ENCODE measurements at regions not wholly inside any gene's neighbourhood (a gene's known extent, or its start where the extent isn't known, plus 50 kb on each side); places are given as distances from the start of the nearest gene placed in this dataset.
"Not testable (repeated sequence)": the region's sequence is repeated elsewhere in the genome, so short reads cannot be mapped to it uniquely, and the experiment has no call there.

DNA sequence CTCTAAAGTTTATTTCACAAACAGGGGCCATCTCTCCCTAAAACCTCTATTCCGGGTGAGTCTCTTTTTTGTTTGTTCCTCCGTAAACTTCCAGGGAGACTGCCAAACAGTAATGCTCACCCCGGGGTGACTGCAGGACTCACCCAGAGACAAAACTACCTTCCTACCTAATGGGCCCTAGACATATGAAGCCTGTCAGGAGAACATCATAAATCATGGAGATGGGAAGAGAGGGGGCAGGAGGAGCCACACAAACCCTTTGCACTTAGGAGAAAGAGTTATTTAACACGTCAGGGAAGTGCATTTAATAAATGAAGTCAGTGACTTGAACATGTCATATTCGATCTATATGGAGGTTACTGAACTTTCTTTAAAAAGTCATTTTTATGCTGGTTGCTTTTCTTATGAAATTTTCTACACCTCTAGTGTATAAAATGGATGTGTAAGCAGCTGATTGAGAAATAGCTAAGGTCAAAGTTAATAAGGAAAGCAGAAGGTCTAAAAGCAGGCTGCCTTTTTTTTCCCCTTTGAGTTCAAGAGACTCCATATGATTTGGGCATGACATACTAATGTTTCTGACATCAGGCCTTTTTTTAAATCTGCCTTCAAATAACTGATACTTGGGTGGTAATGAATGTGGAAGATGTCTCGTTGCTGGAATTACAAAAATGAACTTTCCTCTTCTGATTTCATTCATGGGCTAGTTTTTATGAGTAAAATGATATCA lies 286.9 kb upstream of the USP25 start:
- peak; percentile 47 for DNase-seq

- no peak for DNase-seq
These were observed 286.1 kb upstream of the USP25 start for GRCh38 chr21:15443740-15444117.

GRCh38 chr21:15444118-15444960 lies 285.4 kb upstream of the USP25 start:
- DNase-seq: peak; percentile 30

- DNase-seq: peak; percentile 32
These were observed 284.5 kb upstream of the USP25 start for GRCh38 chr21:15445327-15445726.

DNA sequence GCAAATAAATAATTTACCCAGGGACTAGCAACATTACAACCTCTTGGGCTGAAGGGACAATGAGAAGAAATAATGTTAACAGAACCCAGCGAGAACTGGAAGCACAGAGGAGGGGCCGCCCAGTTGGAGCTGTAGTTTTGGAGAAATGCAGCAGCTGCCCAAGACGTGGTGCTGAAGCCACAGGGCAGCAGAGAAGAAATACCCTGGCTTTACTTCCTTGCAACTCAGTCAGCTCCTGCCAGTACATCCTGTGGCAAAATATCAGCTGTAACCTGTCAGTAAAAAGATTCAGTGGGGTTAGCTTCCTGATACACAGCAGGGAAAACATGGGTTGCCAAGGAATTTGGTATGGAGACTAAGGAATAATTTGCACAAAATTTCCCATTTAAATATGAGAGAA lies 283.6 kb upstream of the USP25 start:
- no peak for DNase-seq

- no peak for DNase-seq
These were observed 280.2 kb upstream of the USP25 start for GRCh38 chr21:15449556-15449955.

- DNase-seq: no peak
These were observed 276.5 kb upstream of the USP25 start for GRCh38 chr21:15453261-15453660.

DNA sequence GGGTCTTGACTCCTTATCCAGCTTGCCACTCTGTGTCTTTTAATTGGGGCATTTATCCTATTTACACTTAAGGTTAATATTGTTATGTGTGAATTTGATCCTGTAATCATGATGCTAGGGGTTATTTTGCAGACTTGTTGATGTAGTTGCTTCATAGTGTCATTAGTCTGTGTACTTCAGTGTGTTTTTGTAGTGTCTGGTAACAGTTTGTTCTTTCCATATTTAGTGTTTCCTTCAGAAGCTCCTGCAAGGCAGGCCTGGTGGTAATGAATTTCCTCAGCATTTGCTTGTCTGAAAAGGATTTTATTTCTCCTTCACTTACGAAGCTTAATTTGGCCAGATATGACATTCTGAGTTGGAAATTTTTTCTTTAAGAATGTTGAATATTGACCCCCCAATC lies 276.0 kb upstream of the USP25 start:
- DNase-seq: not testable (repeated sequence)

GRCh38 chr21:15454931-15455330 lies 274.9 kb upstream of the USP25 start:
- not testable (repeated sequence) for DNase-seq

- no peak for DNase-seq
These were observed 273.8 kb upstream of the USP25 start for GRCh38 chr21:15455819-15456462.

- DNase-seq: no peak
These were observed 271.8 kb upstream of the USP25 start for GRCh38 chr21:15457965-15458364.

DNA sequence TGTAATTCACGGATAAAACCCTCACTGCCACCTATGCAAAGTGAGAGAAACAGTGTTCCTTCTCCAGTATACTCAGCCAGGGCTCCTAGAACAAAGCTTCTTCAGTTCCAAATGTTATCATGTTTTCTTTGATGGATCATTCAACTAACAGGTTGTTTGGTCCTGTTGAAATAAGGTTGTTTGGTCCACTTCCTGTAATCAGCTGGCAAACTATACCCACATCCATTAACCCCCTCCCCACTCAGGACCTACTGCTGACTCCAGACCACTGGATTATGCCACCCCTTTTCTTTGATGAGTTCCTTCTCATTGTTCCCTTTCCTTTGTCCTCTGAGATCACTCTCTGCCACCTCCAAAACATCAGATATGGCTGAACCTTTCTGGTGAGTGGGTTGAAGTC lies 267.7 kb upstream of the USP25 start:
- DNase-seq: no peak

- DNase-seq: no peak
These were observed 263.5 kb upstream of the USP25 start for GRCh38 chr21:15466329-15466728.

GRCh38 chr21:15468368-15468767 lies 261.4 kb upstream of the USP25 start:
- DNase-seq: no peak

DNA sequence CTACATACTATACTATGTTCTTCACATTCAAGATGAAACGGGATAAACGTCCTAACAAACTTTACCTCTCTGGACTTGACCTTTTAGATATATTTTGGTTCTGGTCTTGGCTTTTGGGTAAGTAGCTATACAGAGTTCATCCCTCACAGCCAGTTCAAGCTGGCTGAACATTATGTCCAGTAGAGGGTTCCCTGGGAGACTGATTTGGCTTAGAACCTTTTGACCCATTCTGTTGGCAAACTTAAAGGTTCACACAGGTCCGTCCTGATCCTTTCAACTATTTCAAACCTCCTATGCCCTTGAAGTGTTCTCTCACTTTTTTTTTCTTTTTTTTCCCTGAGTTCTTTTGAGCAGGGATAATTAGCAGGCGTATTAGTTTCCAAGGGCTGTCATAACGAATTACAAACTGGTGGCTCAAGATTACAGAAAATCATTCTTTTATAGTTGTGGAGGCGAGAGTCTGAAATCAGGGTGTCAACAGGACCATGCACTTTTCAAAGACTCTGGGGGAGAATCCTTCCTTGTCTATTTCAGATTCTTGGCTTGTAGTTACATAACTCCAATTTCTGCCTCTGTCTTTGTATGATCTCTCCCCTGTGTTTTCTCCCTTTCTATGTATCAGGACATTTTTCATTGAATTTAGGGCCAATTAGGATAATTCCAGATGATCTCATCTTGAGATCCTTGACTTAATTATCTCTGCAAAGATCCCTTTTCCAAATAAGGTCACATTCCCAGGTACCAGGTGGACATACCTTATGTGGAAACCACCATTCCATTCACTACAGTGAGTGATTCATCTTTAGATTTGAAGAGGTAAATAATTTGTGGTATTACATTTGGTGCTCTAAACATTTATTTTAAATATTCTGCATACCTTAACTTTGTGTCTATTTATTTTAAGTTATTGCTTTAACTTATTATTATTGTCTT lies 257.4 kb upstream of the USP25 start:
- DNase-seq: no peak

GRCh38 chr21:15477773-15478172 lies 252.0 kb upstream of the USP25 start:
- DNase-seq: not testable (repeated sequence)

DNA sequence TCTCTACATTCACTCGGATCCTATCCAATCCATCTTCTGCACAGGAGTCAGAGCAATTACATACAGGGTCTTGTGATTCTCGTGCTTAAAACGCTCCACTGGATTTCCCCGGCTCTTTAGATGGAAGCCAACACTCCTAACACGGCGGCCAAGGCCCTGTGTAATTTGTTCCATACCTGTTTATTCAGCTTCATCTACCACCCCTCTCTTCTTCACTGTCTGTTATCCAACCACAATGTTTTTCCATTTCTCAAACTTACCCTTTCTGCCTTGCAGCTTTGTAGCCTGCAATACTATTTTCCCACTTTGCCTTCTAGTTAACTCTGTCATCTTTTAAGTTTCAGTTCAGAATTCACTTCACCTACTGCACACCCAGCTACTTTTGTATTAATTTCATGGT lies 249.6 kb upstream of the USP25 start:
- no peak for DNase-seq

- peak; percentile 76 for DNase-seq
These were observed 246.5 kb upstream of the USP25 start for GRCh38 chr21:15483138-15483780.

- no peak for DNase-seq
These were observed 243.2 kb upstream of the USP25 start for GRCh38 chr21:15486460-15487195.

DNA sequence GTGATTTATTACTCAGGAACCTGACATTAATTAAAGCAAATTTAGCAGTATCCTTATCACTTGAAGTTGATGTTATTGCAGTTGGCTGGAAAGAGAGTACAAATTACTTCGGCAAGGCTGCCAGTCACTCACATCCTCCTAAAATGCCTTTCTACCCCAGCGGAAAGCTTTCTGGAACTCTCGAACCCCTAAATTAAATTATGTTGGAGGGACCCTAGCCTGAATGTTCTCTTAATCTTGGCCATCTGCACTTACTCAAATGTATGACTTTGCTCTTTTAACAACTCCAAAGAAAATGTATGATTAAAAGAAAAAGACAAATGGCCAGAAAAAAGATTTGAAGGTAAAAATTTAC lies 242.6 kb upstream of the USP25 start:
- DNase-seq: no peak

DNA sequence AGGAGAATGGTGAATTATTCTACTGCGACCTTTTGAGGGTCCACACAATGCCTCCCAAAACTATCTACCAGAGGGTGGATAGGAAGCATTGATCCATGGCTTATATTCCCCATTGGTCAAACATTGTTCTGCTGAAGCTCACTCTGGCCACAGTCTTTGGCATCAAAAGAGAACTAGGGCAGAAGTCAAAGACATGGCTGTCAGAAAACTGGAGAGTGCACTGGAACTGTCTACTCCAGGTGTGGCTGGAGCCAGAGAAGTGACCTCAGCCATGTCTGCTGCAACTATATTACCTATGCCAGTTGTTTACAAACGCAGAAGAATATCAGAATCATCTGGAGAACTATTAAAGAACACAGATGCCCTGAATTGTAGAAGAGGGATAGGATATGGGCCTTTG lies 238.7 kb upstream of the USP25 start:
- no peak for DNase-seq

GRCh38 chr21:15493646-15494045 lies 236.1 kb upstream of the USP25 start:
- DNase-seq: no peak

Measured in KG1 (cell line).